ENCODE measurements at regions not wholly inside any gene's neighbourhood (a gene's known extent, or its start where the extent isn't known, plus 50 kb on each side); places are given as distances from the start of the nearest gene placed in this dataset.

DNA sequence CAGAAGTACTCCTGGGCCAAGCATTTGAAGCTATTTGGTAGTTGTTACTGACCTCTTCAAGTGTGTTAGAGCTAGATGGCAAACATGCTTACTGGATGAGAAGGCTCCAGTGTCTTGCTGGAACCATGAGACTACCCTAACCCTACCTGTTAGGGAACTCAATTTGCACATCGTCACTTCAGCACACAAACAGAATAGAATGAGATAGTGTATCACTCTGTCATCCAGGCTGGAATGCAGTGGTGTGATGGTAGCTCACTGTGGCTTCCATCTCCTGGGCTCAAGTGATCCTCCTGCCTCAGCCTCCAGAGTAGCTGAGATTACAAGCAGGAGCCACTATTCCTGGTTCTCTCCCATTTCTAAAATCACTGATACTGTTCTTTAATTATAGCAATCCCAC lies 417.0 kb upstream of the ATXN7L3B start:
- Histone ChIP-seq H3K9me3 (ENCODE audit: control insufficient read depth in 4 of 4, low read length in 3 of 4) (no peaks in the 10 kb centered on the region), H3K36me3 (ENCODE audit: control insufficient read depth in 4 of 4, insufficient read depth in 3 of 4, low read depth in 1 of 4, low read length in 3 of 4) (no peaks in the 10 kb centered on the region), H3K9ac (ENCODE audit: low read depth in 1 of 2, low read length in 2 of 2) (no peak overlapping the region), H3K27ac (ENCODE audit: low read depth in 1 of 2, low read length in 2 of 2) (no peak overlapping the region), H3K27me3 (ENCODE audit: control insufficient read depth in 4 of 4, insufficient read depth in 4 of 4, low read length in 3 of 4) (no peaks in the 10 kb centered on the region), H3K4me3 (ENCODE audit: low read depth in 1 of 3, low read length in 3 of 3) (no peak overlapping the region), H3K4me1 (ENCODE audit: control insufficient read depth in 4 of 4, insufficient read depth in 4 of 4, low read length in 3 of 4) (no peaks in the 10 kb centered on the region)
- no peak for DNase-seq (ENCODE audit: low spot score)
- 44% methylated on average over 1 of the region's 1 CpG for WGBS
- TF ChIP-seq YY1 (IDR thresholded peaks at IDR 0.05), result no peak
- TF ChIP-seq FOXA2 (IDR thresholded peaks at IDR 0.05), result no peak
- no peak for TF ChIP-seq HNF4G (IDR thresholded peaks at IDR 0.05)
- no peak for TF ChIP-seq FOXA1 (IDR thresholded peaks at IDR 0.05)
- TF ChIP-seq, protein P1, sequence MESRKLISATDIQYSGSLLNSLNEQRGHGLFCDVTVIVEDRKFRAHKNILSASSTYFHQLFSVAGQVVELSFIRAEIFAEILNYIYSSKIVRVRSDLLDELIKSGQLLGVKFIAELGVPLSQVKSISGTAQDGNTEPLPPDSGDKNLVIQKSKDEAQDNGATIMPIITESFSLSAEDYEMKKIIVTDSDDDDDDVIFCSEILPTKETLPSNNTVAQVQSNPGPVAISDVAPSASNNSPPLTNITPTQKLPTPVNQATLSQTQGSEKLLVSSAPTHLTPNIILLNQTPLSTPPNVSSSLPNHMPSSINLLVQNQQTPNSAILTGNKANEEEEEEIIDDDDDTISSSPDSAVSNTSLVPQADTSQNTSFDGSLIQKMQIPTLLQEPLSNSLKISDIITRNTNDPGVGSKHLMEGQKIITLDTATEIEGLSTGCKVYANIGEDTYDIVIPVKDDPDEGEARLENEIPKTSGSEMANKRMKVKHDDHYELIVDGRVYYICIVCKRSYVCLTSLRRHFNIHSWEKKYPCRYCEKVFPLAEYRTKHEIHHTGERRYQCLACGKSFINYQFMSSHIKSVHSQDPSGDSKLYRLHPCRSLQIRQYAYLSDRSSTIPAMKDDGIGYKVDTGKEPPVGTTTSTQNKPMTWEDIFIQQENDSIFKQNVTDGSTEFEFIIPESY (IDR thresholded peaks at IDR 0.05), result no peak
- no peak for TF ChIP-seq RAD21 (IDR thresholded peaks at IDR 0.05)
- no peak for TF ChIP-seq TAF1 (conservative IDR thresholded peaks at IDR 0.05)
- TF ChIP-seq, protein P2, sequence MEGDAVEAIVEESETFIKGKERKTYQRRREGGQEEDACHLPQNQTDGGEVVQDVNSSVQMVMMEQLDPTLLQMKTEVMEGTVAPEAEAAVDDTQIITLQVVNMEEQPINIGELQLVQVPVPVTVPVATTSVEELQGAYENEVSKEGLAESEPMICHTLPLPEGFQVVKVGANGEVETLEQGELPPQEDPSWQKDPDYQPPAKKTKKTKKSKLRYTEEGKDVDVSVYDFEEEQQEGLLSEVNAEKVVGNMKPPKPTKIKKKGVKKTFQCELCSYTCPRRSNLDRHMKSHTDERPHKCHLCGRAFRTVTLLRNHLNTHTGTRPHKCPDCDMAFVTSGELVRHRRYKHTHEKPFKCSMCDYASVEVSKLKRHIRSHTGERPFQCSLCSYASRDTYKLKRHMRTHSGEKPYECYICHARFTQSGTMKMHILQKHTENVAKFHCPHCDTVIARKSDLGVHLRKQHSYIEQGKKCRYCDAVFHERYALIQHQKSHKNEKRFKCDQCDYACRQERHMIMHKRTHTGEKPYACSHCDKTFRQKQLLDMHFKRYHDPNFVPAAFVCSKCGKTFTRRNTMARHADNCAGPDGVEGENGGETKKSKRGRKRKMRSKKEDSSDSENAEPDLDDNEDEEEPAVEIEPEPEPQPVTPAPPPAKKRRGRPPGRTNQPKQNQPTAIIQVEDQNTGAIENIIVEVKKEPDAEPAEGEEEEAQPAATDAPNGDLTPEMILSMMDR (IDR thresholded peaks at IDR 0.05; ENCODE audit: low read depth, low read length, missing input control), result no peak
- TF ChIP-seq GABPA (IDR thresholded peaks at IDR 0.05 in 1 of 2, conservative IDR thresholded peaks at IDR 0.05 in 1 of 2), result no peak
- TF ChIP-seq, protein P3, sequence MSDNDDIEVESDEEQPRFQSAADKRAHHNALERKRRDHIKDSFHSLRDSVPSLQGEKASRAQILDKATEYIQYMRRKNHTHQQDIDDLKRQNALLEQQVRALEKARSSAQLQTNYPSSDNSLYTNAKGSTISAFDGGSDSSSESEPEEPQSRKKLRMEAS (IDR thresholded peaks at IDR 0.05), result no peak
- no peak for TF ChIP-seq NR2F2 (IDR thresholded peaks at IDR 0.05)
- TF ChIP-seq, protein P4, sequence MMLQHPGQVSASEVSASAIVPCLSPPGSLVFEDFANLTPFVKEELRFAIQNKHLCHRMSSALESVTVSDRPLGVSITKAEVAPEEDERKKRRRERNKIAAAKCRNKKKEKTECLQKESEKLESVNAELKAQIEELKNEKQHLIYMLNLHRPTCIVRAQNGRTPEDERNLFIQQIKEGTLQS (IDR thresholded peaks at IDR 0.05), result no peak
- TF ChIP-seq, protein P5, sequence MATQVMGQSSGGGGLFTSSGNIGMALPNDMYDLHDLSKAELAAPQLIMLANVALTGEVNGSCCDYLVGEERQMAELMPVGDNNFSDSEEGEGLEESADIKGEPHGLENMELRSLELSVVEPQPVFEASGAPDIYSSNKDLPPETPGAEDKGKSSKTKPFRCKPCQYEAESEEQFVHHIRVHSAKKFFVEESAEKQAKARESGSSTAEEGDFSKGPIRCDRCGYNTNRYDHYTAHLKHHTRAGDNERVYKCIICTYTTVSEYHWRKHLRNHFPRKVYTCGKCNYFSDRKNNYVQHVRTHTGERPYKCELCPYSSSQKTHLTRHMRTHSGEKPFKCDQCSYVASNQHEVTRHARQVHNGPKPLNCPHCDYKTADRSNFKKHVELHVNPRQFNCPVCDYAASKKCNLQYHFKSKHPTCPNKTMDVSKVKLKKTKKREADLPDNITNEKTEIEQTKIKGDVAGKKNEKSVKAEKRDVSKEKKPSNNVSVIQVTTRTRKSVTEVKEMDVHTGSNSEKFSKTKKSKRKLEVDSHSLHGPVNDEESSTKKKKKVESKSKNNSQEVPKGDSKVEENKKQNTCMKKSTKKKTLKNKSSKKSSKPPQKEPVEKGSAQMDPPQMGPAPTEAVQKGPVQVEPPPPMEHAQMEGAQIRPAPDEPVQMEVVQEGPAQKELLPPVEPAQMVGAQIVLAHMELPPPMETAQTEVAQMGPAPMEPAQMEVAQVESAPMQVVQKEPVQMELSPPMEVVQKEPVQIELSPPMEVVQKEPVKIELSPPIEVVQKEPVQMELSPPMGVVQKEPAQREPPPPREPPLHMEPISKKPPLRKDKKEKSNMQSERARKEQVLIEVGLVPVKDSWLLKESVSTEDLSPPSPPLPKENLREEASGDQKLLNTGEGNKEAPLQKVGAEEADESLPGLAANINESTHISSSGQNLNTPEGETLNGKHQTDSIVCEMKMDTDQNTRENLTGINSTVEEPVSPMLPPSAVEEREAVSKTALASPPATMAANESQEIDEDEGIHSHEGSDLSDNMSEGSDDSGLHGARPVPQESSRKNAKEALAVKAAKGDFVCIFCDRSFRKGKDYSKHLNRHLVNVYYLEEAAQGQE (IDR thresholded peaks at IDR 0.05), result no peak
- TF ChIP-seq RXRA (IDR thresholded peaks at IDR 0.05), result no peak
- TF ChIP-seq JUND (IDR thresholded peaks at IDR 0.05), result no peak
- no peak for TF ChIP-seq HNF4A (conservative IDR thresholded peaks at IDR 0.05)

DNA sequence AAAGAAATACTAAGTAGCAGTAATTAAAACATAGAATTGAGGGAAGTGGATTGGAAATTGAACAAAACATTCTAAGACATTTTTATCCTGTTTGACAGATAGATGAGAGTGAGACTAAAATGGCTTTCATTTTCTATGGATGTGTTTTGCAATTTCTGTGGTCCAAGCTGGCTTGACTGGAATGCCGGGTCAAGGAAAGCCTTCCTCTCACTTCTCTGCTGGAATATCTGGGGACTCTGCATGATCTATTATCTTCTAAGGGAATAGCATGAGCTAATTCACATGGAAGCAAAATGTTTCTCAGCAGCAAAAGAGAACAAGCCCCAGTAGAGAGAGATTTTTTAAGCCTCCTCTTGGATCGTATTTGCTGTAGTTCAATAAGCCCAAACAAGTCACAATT lies 407.9 kb upstream of the ATXN7L3B start:
- TF ChIP-seq, protein P2 (IDR thresholded peaks at IDR 0.05; ENCODE audit: low read depth, low read length, missing input control), result no peak
- TF ChIP-seq, protein P4 (IDR thresholded peaks at IDR 0.05), result no peak
- TF ChIP-seq, protein P5 (IDR thresholded peaks at IDR 0.05), result no peak
- no peak for TF ChIP-seq HNF4A (conservative IDR thresholded peaks at IDR 0.05)

More for the DNA sequence above, 407.9 kb upstream of the ATXN7L3B start:
- H3K4me1 ChIP-seq (ENCODE audit: control insufficient read depth in 4 of 4, insufficient read depth in 4 of 4, low read length in 3 of 4), result no peaks in the 10 kb centered on the region
- no peaks in the 10 kb centered on the region for H3K36me3 ChIP-seq (ENCODE audit: control insufficient read depth in 4 of 4, insufficient read depth in 3 of 4, low read depth in 1 of 4, low read length in 3 of 4)
- H3K27me3 ChIP-seq (ENCODE audit: control insufficient read depth in 4 of 4, insufficient read depth in 4 of 4, low read length in 3 of 4), result no peaks in the 10 kb centered on the region
- no peak overlapping the region for H3K9ac ChIP-seq (ENCODE audit: low read depth in 1 of 2, low read length in 2 of 2)
- H3K4me3 ChIP-seq (ENCODE audit: low read depth in 1 of 3, low read length in 3 of 3), result no peak overlapping the region
- WGBS, result 79% methylated on average over 2 of the region's 2 CpGs
- no peak for DNase-seq (ENCODE audit: low spot score)
- H3K9me3 ChIP-seq (ENCODE audit: control insufficient read depth in 4 of 4, low read length in 3 of 4), result no peaks in the 10 kb centered on the region
- H3K27ac ChIP-seq (ENCODE audit: low read depth in 1 of 2, low read length in 2 of 2), result no peak overlapping the region
